ENCODE measurements at regions not wholly inside any gene's neighbourhood (a gene's known extent, or its start where the extent isn't known, plus 50 kb on each side); places are given as distances from the start of the nearest gene placed in this dataset.

DNA sequence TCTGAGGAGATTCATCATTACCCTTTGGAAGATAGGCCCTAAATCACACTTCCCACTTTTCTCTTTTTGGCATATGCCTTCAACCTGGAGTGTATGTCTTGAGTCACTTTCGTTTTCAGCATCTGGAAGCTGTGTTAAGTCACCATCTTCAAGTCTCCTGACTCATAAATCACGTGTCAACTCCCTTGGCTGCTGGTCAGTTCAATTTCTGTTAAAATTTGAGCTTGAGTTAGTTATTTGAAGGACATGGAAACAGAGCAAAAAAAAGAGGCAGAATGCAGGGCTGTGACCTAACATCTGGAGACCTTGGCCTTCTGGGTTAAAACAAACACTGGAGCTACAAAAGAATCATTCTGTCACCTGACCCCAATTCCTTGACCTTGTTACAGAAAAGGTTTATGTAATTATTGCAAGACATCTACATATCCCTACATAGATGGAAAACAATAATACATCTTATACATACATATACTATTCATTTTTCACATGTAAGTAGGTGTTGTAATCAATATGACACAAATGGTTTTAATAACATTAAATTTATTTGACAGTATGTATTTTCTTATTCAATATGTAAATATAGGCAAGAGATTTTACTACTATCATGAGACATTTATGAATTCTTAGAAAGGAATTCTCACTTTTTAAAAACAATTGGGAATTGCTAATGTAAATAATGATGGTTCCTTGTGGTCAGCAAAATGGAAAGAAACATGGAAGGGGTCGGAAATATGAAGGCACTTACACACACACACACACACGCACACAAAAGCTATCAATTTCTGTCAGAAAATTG lies 169.7 kb upstream of the PHYHIPL start:
- Mint-ChIP-seq H3K27ac (no peak overlapping the region), H3K36me3 (no peaks in the 10 kb centered on the region), H3K27me3 (ENCODE audit: low read depth) (no peaks in the 10 kb centered on the region), H3K4me1 (peaks cover 3% of the 10 kb centered on the region), H3K9me3 (no peaks in the 10 kb centered on the region), H3K4me3 (no peak overlapping the region)
- ChIA-PET POLR2A (no interaction called here), CTCF (no interaction called here)
- no peak for ATAC-seq
- no peak for DNase-seq (ENCODE audit: low spot score)
- TF ChIP-seq GABPB1 (CRISPR knock-in tag; IDR thresholded peaks at IDR 0.05) = peak; percentile 58
- TF ChIP-seq, protein P1, sequence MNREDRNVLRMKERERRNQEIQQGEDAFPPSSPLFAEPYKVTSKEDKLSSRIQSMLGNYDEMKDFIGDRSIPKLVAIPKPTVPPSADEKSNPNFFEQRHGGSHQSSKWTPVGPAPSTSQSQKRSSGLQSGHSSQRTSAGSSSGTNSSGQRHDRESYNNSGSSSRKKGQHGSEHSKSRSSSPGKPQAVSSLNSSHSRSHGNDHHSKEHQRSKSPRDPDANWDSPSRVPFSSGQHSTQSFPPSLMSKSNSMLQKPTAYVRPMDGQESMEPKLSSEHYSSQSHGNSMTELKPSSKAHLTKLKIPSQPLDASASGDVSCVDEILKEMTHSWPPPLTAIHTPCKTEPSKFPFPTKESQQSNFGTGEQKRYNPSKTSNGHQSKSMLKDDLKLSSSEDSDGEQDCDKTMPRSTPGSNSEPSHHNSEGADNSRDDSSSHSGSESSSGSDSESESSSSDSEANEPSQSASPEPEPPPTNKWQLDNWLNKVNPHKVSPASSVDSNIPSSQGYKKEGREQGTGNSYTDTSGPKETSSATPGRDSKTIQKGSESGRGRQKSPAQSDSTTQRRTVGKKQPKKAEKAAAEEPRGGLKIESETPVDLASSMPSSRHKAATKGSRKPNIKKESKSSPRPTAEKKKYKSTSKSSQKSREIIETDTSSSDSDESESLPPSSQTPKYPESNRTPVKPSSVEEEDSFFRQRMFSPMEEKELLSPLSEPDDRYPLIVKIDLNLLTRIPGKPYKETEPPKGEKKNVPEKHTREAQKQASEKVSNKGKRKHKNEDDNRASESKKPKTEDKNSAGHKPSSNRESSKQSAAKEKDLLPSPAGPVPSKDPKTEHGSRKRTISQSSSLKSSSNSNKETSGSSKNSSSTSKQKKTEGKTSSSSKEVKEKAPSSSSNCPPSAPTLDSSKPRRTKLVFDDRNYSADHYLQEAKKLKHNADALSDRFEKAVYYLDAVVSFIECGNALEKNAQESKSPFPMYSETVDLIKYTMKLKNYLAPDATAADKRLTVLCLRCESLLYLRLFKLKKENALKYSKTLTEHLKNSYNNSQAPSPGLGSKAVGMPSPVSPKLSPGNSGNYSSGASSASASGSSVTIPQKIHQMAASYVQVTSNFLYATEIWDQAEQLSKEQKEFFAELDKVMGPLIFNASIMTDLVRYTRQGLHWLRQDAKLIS (CRISPR knock-in tag; IDR thresholded peaks at IDR 0.05; ENCODE audit: borderline replicate concordance) = no peak

DNA sequence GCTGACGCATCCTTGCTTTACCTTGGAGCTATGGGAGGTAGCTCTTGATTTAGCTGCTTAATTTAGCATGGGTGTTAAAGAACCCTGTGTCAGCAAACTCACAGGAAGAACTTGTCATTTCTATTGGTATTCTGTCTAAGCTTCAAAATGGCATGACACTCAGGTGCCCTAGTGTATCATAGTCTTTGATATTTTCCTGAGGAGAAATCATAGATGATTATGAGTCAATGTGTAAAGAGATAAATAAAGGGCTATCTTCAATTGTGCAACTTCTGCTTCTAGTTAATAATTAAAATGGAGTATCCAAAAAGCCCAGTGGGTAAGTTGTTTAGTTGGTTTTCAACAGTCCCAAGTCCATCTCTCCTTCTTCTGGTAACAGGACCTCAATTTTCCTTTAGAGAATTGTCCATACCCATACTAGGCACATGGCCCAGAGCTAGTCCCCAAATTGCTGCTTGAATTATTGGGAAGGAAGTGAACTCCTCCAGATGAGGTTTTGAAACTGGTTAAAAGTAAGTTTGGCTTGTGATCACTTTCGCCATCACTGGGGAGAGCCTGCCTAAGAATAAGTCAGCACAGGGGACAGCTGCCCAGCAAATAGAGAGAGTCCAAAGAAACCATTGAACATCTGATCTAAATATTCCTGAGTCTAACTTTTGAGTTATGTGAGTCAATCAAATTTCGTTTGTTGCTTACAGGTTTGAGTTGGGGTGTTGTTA lies 169.0 kb upstream of the PHYHIPL start:
- Mint-ChIP-seq H3K27ac (no peak overlapping the region), H3K27me3 (ENCODE audit: low read depth) (no peaks in the 10 kb centered on the region), H3K36me3 (no peaks in the 10 kb centered on the region), H3K9me3 (no peaks in the 10 kb centered on the region), H3K4me1 (peaks cover 3% of the 10 kb centered on the region), H3K4me3 (no peak overlapping the region)
- CTCF ChIA-PET = no interaction called here
- ATAC-seq = no peak
- POLR2A ChIA-PET = no interaction called here
- no peak for DNase-seq (ENCODE audit: low spot score)
- peak; percentile 44; the same call in 1 of the 2 replicates for TF ChIP-seq GABPB1 (CRISPR knock-in tag; IDR thresholded peaks at IDR 0.05)
- TF ChIP-seq SMAD3 (CRISPR knock-in tag; IDR thresholded peaks at IDR 0.05; ENCODE audit: borderline replicate concordance) = no peak

DNA sequence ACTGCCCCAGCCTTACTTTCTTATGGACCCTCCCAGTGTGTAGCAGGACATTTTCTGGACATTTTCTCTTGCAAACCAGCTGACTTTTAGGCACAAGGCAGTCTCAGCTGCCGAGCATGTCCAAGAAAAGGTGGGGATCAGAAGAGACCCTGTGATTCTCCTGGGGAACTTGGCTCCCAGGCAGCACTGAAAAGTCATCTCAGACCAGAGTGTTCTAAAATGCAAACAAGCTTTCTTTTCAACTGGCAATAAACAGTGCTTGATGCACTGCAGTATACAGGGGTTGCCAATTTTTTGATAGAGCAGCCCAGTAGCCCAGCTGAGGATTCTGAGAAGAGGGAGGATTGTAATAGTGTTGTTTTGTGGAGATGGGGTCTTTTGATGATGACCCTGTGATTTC lies 168.0 kb upstream of the PHYHIPL start:
- TF ChIP-seq, protein P2, sequence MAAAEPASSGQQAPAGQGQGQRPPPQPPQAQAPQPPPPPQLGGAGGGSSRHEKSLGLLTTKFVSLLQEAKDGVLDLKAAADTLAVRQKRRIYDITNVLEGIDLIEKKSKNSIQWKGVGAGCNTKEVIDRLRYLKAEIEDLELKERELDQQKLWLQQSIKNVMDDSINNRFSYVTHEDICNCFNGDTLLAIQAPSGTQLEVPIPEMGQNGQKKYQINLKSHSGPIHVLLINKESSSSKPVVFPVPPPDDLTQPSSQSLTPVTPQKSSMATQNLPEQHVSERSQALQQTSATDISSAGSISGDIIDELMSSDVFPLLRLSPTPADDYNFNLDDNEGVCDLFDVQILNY (CRISPR knock-in tag; IDR thresholded peaks at IDR 0.05) = no peak
- TF ChIP-seq ZNF416 (CRISPR knock-in tag; IDR thresholded peaks at IDR 0.05) (no peak), ZNF219 (CRISPR knock-in tag; IDR thresholded peaks at IDR 0.05; ENCODE audit: borderline replicate concordance) (no peak), HMGA2 (CRISPR knock-in tag; IDR thresholded peaks at IDR 0.05) (no peak), OVOL2 (CRISPR knock-in tag; IDR thresholded peaks at IDR 0.05; ENCODE audit: borderline replicate concordance) (no peak)
- Mint-ChIP-seq H3K4me3 (no peak overlapping the region), H3K27me3 (ENCODE audit: low read depth) (no peaks in the 10 kb centered on the region), H3K36me3 (no peaks in the 10 kb centered on the region), H3K9me3 (no peaks in the 10 kb centered on the region), H3K4me1 (peaks cover 3% of the 10 kb centered on the region; the same call in 1 of the 2 replicates), H3K27ac (no peak overlapping the region)
- ATAC-seq (no peak), DNase-seq (ENCODE audit: low spot score) (no peak)
- ChIA-PET CTCF (no interaction called here), POLR2A (no interaction called here)

DNA sequence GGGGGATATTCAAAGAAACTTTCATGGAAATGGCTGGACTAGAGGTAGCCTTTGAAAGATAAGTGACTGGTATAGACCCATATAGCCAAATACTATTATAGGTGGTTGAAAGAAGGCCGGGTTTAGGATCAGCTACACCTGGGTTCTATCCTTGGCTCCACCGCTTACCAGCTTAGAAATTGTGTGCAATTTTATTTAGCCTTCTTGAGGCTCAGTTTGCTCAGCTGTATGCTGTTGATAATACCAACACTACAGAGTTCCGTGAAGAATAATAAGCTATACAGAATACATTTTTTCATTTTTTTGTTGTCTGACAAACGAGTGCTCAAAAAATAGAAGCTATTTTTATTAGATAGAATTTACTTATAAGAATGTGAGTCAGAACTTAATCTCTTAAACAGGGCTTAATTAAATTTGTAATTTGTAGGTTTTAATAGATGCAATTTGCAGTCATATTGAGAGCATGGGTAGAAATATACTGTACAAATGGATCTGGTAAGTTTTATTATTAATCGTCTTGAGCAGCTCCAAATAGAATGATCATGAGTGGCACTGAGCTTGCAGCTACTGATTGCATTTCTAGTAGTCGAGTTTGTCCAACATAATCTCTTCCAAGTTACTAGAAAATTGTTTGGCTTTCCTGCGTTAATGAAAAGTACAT lies 164.3 kb upstream of the PHYHIPL start:
- H3K36me3 Mint-ChIP-seq = no peaks in the 10 kb centered on the region
- CTCF ChIA-PET = interaction anchor here (0.6 to 1.4 kb wide), 2 partner anchors 196 to 481 kb away, joined by 3 read pairs; no protein-coding TSS in a partner anchor
- DNase-seq (ENCODE audit: low spot score) = no peak
- H3K9me3 Mint-ChIP-seq = no peaks in the 10 kb centered on the region
- ATAC-seq = no peak
- no peak overlapping the region for H3K27ac Mint-ChIP-seq
- H3K4me3 Mint-ChIP-seq = no peak overlapping the region
- peaks cover 9% of the 10 kb centered on the region for H3K4me1 Mint-ChIP-seq
- POLR2A ChIA-PET = no interaction called here
- H3K27me3 Mint-ChIP-seq (ENCODE audit: low read depth) = no peaks in the 10 kb centered on the region; the same call in 1 of the 2 replicates
- TF ChIP-seq ZNF138 (CRISPR knock-in tag; conservative IDR thresholded peaks at IDR 0.05) (no peak), ZNF416 (CRISPR knock-in tag; IDR thresholded peaks at IDR 0.05) (no peak), ELF4 (CRISPR knock-in tag; IDR thresholded peaks at IDR 0.05; ENCODE audit: low read depth) (no peak), TP53 (CRISPR knock-in tag; IDR thresholded peaks at IDR 0.05) (no peak)
- TF ChIP-seq, protein P3, sequence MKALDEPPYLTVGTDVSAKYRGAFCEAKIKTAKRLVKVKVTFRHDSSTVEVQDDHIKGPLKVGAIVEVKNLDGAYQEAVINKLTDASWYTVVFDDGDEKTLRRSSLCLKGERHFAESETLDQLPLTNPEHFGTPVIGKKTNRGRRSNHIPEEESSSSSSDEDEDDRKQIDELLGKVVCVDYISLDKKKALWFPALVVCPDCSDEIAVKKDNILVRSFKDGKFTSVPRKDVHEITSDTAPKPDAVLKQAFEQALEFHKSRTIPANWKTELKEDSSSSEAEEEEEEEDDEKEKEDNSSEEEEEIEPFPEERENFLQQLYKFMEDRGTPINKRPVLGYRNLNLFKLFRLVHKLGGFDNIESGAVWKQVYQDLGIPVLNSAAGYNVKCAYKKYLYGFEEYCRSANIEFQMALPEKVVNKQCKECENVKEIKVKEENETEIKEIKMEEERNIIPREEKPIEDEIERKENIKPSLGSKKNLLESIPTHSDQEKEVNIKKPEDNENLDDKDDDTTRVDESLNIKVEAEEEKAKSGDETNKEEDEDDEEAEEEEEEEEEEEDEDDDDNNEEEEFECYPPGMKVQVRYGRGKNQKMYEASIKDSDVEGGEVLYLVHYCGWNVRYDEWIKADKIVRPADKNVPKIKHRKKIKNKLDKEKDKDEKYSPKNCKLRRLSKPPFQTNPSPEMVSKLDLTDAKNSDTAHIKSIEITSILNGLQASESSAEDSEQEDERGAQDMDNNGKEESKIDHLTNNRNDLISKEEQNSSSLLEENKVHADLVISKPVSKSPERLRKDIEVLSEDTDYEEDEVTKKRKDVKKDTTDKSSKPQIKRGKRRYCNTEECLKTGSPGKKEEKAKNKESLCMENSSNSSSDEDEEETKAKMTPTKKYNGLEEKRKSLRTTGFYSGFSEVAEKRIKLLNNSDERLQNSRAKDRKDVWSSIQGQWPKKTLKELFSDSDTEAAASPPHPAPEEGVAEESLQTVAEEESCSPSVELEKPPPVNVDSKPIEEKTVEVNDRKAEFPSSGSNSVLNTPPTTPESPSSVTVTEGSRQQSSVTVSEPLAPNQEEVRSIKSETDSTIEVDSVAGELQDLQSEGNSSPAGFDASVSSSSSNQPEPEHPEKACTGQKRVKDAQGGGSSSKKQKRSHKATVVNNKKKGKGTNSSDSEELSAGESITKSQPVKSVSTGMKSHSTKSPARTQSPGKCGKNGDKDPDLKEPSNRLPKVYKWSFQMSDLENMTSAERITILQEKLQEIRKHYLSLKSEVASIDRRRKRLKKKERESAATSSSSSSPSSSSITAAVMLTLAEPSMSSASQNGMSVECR (CRISPR knock-in tag; IDR thresholded peaks at IDR 0.05; ENCODE audit: borderline replicate concordance) = no peak
- TF ChIP-seq, protein P4, sequence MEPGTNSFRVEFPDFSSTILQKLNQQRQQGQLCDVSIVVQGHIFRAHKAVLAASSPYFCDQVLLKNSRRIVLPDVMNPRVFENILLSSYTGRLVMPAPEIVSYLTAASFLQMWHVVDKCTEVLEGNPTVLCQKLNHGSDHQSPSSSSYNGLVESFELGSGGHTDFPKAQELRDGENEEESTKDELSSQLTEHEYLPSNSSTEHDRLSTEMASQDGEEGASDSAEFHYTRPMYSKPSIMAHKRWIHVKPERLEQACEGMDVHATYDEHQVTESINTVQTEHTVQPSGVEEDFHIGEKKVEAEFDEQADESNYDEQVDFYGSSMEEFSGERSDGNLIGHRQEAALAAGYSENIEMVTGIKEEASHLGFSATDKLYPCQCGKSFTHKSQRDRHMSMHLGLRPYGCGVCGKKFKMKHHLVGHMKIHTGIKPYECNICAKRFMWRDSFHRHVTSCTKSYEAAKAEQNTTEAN (CRISPR knock-in tag; IDR thresholded peaks at IDR 0.05) = no peak
